HG03139 (cell line): ENCODE measurements at regions not wholly inside any gene's neighbourhood (a gene's known extent, or its start where the extent isn't known, plus 50 kb on each side); places are given as distances from the start of the nearest gene placed in this dataset.
"Not testable (repeated sequence)": the region's sequence is repeated elsewhere in the genome, so short reads cannot be mapped to it uniquely, and the experiment has no call there.

Experiments used
- ATAC-seq: cut with Tn5 transposase; IDR thresholded peaks from one replicate; pipeline ENCODE4 v1.9.1; 2021; ENCODE audit not compliant: unreplicated experiment

- peak; percentile 14 for ATAC-seq
These were observed 401.9 kb upstream of the NDST4 start for GRCh38 chr4:115515366-115515765.

DNA sequence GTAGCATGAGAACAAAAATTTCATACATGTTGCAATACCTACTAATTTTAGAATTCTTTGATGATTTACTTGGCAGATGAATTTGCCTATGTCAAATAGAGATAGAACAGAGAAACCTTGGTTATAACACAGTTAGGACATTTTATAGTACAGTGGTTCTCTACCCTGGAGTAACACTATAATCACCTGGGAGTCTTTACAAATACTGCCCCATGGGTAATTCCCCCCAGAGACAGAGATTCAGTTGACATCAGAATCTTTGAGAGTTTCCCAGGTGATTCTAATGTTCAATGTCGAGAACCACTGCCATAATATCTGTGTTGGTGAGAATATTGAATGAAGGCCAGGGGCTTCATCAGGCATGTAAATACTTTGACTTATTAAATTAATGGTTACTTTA lies 401.3 kb upstream of the NDST4 start:
- no peak for ATAC-seq

DNA sequence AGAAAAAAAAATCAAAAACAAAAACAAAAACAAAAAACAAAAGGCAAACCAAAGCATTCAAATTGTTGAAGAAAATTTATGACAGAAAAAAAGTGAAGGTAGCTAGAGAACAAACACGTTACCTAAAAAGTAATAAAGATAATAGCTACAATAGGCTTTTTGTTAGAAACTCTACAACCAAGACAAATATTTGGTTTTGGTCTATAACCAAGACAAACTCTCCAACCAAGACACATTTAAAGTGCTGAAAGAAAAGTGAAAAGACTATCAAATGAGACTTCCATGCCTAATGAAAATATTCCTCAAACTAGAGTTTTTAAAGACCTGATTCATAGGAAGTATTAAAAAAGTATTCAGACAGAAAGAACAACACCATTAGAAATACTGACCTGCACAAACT lies 391.9 kb upstream of the NDST4 start:
- ATAC-seq: no peak

DNA sequence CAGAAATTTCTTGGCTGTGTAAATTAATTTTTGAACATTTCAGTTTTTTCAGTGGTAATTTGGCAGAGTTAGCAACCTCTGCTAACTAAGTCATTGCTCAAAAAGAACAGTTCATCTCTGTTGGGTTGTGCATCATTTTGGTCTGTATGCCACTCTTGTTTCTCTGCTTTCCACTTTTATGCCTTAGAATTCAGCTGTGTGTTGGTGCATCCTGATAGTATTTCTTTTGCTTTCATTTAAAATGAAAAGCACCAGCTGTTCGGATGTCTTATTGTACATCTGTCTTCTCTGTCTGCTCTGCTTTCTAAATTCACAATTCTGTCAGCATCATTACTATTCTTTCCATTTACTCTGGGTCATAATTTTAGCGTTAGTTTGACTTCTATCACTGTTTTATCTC lies 388.2 kb upstream of the NDST4 start:
- no peak for ATAC-seq

DNA sequence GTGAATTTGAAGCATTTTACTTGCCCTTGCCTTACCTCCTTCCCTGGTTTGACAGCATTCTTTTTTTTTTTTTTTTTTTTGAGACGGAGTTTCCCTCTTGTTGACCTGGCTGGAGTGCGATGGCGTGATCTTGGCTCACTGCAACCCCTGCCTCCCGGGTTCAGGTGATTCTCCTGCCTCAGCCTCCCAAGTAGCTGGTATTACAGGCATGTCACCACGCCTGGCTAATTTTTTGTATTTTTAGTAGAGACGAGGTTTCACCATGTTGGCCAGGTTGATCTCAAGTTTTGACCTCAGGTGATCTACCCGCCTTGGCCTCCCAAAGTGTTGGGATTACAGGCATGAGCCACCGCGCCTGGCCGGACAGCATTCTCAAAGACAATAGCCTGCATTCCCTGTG lies 380.4 kb upstream of the NDST4 start:
- not testable (repeated sequence) for ATAC-seq

- ATAC-seq: no peak
These were observed 378.3 kb upstream of the NDST4 start for GRCh38 chr4:115491686-115492085.

GRCh38 chr4:115489279-115489678 lies 375.9 kb upstream of the NDST4 start:
- no peak for ATAC-seq

- ATAC-seq: no peak
These were observed 372.0 kb upstream of the NDST4 start for GRCh38 chr4:115485402-115485801.

GRCh38 chr4:115484479-115484878 lies 371.1 kb upstream of the NDST4 start:
- no peak for ATAC-seq

- ATAC-seq: no peak
These were observed 357.3 kb upstream of the NDST4 start for GRCh38 chr4:115470763-115471162.

GRCh38 chr4:115459301-115459700 lies 345.9 kb upstream of the NDST4 start:
- not testable (repeated sequence) for ATAC-seq

- no peak for ATAC-seq
These were observed 342.8 kb upstream of the NDST4 start for GRCh38 chr4:115456231-115456630.

- ATAC-seq: no peak
These were observed 340.8 kb upstream of the NDST4 start for GRCh38 chr4:115454228-115454627.

GRCh38 chr4:115453416-115453815 lies 340.0 kb upstream of the NDST4 start:
- ATAC-seq: no peak

GRCh38 chr4:115452229-115452628 lies 338.8 kb upstream of the NDST4 start:
- not testable (repeated sequence) for ATAC-seq

DNA sequence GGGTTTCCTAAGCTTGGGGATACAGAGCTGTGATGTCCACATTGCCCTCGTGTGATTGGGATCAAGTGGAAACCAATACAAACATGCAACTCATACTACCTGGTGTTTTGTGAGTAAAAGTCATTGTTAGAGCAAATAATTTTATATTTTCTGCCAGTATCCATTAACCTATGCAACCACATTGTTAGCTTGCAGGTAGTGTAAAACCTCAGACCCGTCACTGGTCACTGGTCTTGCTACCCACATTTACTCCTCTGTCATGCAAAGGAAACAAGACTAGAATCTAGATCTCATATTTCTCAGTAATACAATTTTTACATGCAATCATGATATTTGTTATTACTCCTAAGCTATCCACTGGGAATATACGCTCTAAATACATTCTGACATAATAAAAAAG lies 324.3 kb upstream of the NDST4 start:
- no peak for ATAC-seq

- no peak for ATAC-seq
These were observed 320.1 kb upstream of the NDST4 start for GRCh38 chr4:115433491-115433890.

DNA sequence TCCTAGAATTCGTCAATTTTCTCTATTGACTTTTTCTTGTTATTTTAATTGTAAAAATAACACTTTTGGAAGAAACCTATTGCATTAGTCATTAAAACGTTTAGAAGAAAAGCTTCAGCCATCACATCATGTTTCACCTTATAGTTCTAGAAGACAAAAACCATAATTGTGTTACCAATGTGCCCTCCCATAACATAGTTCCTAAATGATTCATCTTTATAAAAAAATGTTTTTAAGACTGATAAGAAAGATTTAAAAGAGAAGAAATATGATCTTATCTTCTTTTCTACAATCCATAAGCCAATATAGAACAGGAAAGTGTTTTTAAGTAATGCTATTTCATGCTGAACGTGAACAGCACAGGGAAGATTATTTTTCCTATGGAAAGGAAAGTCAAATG lies 316.6 kb upstream of the NDST4 start:
- ATAC-seq: no peak

DNA sequence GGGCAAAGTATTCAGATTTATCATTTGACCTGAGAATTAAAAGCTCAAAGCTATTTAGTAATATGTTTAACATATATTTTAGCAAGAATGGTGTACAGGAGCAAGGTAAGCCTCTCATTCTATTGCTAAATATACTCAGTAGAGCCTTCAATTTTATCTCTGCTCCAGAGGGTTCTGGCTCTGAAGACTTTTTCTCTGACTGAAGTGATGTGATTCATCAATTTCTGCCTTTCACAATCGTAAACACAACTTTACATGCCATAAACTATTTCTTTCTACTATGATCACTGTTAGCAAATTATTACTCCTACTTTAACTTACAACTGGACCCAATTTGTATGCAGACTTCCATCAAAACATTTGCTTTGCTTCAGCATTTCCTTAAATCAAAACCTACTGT lies 315.0 kb upstream of the NDST4 start:
- ATAC-seq: no peak

GRCh38 chr4:115424852-115425251 lies 311.4 kb upstream of the NDST4 start:
- no peak for ATAC-seq

GRCh38 chr4:115418635-115419396 lies 305.4 kb upstream of the NDST4 start:
- no peak for ATAC-seq

DNA sequence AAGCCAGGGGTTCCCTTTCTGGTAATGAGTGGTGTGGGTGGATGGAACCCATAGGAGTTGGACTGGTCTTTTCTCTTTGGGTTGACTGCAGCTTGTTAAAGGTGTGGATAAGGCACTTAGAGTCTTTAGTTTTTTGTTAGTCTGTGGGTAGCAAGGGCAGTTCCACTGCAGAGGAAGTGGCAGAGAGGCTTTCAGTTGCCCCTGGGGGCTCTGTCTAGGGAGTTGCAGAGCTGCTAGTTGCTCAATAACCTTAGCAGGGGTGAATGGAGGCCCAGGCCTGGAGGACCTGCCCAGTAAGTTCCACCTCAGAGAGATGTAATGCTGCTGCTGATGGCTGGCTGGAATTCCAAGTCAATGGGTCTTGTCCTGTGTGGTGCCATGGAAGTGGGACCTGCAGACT lies 282.6 kb upstream of the NDST4 start:
- ATAC-seq: no peak

DNA sequence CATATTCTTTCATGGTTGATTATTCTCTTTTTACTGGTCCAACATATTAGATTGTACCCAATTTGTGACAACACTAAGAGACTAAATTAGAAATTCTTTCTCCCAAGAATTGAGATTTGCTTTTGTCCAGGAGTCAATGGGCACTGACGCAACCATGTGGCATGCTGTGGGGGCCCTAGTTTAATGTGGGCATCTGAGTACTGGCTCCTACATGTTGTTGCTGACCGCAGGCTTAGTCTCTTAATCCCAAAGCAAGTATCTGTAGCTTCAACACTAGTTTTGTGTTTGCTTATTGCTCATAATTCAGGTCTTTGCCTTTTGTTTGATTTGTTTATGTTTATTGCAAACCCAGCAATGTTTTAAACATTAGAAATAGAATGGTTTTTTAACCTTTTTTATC lies 263.4 kb upstream of the NDST4 start:
- no peak for ATAC-seq
